ENCODE measurements at regions not wholly inside any gene's neighbourhood (a gene's known extent, or its start where the extent isn't known, plus 50 kb on each side); places are given as distances from the start of the nearest gene placed in this dataset.

DNA sequence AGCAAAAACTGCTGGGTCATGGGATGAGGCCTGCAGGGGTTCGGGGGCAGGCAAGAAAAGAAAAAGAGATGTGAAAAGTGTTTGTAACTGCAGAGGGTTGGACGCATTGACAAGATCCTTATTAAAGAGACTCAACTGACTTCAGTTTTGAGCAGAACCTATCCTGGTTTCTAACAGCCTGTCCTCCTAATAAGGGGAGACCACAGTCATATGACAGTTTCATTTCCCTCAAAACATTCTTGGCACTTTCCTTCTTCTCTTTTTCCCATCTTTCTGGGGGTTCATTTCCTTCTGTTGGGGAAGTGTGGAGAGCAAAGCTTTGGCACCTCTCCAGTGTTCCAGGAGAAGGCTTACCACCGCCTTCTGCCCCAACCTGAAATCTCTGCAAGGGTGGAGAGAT, 118.5 kb downstream of the MAF start:
- POLR2A ChIA-PET = no interaction called here
- Mint-ChIP-seq H3K36me3 (ENCODE audit: low read depth) (no peaks in the 10 kb centered on the region), H3K9me3 (no peaks in the 10 kb centered on the region), H3K27me3 (no peaks in the 10 kb centered on the region), H3K4me3 (no peak overlapping the region), H3K4me1 (no peaks in the 10 kb centered on the region), H3K27ac (no peak overlapping the region)
- ATAC-seq (ENCODE audit: low read depth) (no peak), DNase-seq (no peak)
- intact Hi-C loops (cut with micrococcal nuclease) = no loop called here
- CTCF ChIA-PET = no interaction called here
- TF ChIP-seq, protein P1, sequence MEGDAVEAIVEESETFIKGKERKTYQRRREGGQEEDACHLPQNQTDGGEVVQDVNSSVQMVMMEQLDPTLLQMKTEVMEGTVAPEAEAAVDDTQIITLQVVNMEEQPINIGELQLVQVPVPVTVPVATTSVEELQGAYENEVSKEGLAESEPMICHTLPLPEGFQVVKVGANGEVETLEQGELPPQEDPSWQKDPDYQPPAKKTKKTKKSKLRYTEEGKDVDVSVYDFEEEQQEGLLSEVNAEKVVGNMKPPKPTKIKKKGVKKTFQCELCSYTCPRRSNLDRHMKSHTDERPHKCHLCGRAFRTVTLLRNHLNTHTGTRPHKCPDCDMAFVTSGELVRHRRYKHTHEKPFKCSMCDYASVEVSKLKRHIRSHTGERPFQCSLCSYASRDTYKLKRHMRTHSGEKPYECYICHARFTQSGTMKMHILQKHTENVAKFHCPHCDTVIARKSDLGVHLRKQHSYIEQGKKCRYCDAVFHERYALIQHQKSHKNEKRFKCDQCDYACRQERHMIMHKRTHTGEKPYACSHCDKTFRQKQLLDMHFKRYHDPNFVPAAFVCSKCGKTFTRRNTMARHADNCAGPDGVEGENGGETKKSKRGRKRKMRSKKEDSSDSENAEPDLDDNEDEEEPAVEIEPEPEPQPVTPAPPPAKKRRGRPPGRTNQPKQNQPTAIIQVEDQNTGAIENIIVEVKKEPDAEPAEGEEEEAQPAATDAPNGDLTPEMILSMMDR (IDR thresholded peaks at IDR 0.05) = no peak

DNA sequence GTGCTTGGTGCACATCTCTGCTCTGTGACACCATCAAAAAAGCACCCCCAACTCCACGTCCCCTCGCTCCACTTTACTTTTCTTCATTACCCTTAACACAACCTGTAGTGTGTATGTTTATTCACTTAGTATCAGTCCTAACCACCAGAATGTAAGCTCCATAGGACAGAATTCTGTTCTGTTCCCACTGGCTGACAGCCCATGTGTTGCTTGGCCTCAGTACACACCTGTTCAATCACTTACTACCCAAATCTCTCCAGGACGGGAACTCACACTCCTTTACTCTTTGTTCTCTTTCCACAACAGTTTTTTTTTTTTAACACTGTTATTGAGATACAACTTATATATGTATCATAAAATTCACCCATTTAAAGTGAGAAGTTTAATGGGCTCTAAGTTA, 119.6 kb downstream of the MAF start:
- no peaks in the 10 kb centered on the region for H3K36me3 Mint-ChIP-seq (ENCODE audit: low read depth)
- H3K9me3 Mint-ChIP-seq = no peaks in the 10 kb centered on the region
- DNase-seq (no peak), ATAC-seq (ENCODE audit: low read depth) (no peak)
- CTCF ChIA-PET = no interaction called here
- TF ChIP-seq, protein P1 (IDR thresholded peaks at IDR 0.05) = no peak
- no peak overlapping the region for H3K4me3 Mint-ChIP-seq
- intact Hi-C loops (cut with micrococcal nuclease) = no loop called here
- H3K27me3 Mint-ChIP-seq = no peaks in the 10 kb centered on the region
- no peak overlapping the region for H3K27ac Mint-ChIP-seq
- no peaks in the 10 kb centered on the region for H3K4me1 Mint-ChIP-seq
- POLR2A ChIA-PET = no interaction called here

DNA sequence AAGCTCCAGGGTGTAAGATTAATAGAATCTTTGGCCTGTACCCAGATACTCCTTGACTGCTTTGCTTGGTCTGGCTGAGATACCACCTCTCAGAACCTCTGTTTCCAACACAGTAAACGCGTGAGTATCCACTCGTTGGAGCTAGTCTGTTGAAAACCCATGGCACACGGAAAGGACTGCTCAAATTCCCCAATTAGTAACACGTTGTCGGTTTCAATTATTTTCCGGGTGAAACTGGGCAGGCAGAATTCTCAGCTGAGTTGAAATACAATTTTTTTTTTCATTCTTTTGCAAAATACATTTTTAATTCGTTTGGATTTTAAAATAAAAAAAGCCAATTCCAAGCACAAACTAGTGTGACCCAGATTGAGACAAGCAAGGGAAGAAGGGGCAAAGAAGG, 120.5 kb downstream of the MAF start:
- Mint-ChIP-seq H3K36me3 (ENCODE audit: low read depth) (no peaks in the 10 kb centered on the region), H3K4me1 (no peaks in the 10 kb centered on the region), H3K27me3 (no peaks in the 10 kb centered on the region), H3K4me3 (no peak overlapping the region), H3K27ac (no peak overlapping the region), H3K9me3 (no peaks in the 10 kb centered on the region)
- TF ChIP-seq, protein P1 (IDR thresholded peaks at IDR 0.05) = no peak
- ChIA-PET POLR2A (no interaction called here), CTCF (no interaction called here)
- DNase-seq = no peak
- intact Hi-C loops (cut with micrococcal nuclease) = no loop called here
- no peak for ATAC-seq (ENCODE audit: low read depth)

DNA sequence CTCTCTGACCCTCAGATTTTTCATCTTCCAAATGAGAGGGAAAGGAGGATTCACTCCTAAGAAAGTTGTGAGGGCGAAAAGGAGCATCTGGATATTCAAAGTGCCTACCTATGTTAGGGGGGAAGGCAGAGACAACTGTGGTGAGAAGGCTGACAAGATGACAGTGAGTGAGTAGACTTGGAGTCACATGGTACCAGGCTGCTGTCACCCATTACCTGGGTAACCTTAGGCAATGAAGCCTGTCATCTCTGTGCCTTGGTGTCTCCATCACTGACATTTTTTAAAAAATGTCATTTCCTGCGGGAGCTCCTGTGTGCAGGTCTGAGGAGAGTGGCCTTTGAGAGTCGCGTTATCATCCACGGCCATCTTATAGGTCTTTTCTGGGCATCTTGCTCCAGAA, 124.0 kb downstream of the MAF start:
- CTCF ChIA-PET = no interaction called here
- no peak overlapping the region for H3K27ac Mint-ChIP-seq
- TF ChIP-seq, protein P1 (IDR thresholded peaks at IDR 0.05) = no peak
- intact Hi-C loops (cut with micrococcal nuclease) = no loop called here
- no peaks in the 10 kb centered on the region for H3K4me1 Mint-ChIP-seq
- no peak for ATAC-seq (ENCODE audit: low read depth)
- no peaks in the 10 kb centered on the region for H3K36me3 Mint-ChIP-seq (ENCODE audit: low read depth)
- H3K4me3 Mint-ChIP-seq = no peak overlapping the region
- no peaks in the 10 kb centered on the region for H3K9me3 Mint-ChIP-seq
- POLR2A ChIA-PET = no interaction called here
- peaks cover 3% of the 10 kb centered on the region for H3K27me3 Mint-ChIP-seq
- no peak for DNase-seq

DNA sequence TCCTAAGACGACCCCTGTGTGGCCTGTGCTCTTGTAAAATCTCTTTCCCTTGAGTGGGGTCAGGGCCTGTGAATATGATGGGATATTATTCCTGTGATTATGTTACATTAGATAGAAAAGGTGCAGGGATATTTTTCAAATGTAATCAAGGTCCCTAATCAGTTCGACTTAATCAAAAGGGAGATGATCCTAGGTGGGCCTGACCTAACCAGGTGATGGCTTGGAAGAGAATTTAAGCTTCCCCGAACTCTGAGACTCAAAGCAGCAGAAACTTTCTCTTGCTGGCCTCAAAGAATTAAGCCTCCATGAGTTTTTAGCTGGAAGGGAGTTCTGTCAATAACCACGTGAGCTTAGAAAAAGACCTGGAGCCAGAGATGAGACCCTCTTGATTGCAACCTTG, 124.7 kb downstream of the MAF start:
- POLR2A ChIA-PET = no interaction called here
- no peak for DNase-seq
- Mint-ChIP-seq H3K4me1 (no peaks in the 10 kb centered on the region), H3K27ac (no peak overlapping the region), H3K27me3 (peaks cover 3% of the 10 kb centered on the region), H3K4me3 (no peak overlapping the region), H3K36me3 (ENCODE audit: low read depth) (no peaks in the 10 kb centered on the region), H3K9me3 (no peaks in the 10 kb centered on the region)
- TF ChIP-seq, protein P1 (IDR thresholded peaks at IDR 0.05) = no peak
- intact Hi-C loops (cut with micrococcal nuclease) = no loop called here
- ATAC-seq (ENCODE audit: low read depth) = no peak
- CTCF ChIA-PET = no interaction called here
